HG02623 (cell line): ENCODE measurements at regions not wholly inside any gene's neighbourhood (a gene's known extent, or its start where the extent isn't known, plus 50 kb on each side); places are given as distances from the start of the nearest gene placed in this dataset.

Source experiments
- ATAC-seq: cut with Tn5 transposase; IDR thresholded peaks from one replicate; pipeline ENCODE4 v1.9.1; 2021; ENCODE audit warnings: moderate library complexity; ENCODE audit not compliant: unreplicated experiment

- ATAC-seq = no peak
These were observed 84.7 kb upstream of the IRF2BP2 start for GRCh38 chr1:234694661-234695060.

GRCh38 chr1:234692966-234693580, 83.1 kb upstream of the IRF2BP2 start:
- ATAC-seq = no peak

GRCh38 chr1:234691567-234691966, 81.6 kb upstream of the IRF2BP2 start:
- ATAC-seq = no peak

- ATAC-seq = no peak
These were observed 80.9 kb upstream of the IRF2BP2 start for GRCh38 chr1:234690872-234691271.

GRCh38 chr1:234689236-234689635, 79.3 kb upstream of the IRF2BP2 start:
- ATAC-seq = no peak

- no peak for ATAC-seq
These were observed 77.0 kb upstream of the IRF2BP2 start for GRCh38 chr1:234687011-234687410.

GRCh38 chr1:234686035-234686434, 76.1 kb upstream of the IRF2BP2 start:
- ATAC-seq = no peak

GRCh38 chr1:234684856-234685255, 74.9 kb upstream of the IRF2BP2 start:
- ATAC-seq = no peak

GRCh38 chr1:234683861-234684632, 74.1 kb upstream of the IRF2BP2 start:
- ATAC-seq = no peak

GRCh38 chr1:234683127-234683860, 73.3 kb upstream of the IRF2BP2 start:
- ATAC-seq = no peak

GRCh38 chr1:234681990-234682389, 72.0 kb upstream of the IRF2BP2 start:
- ATAC-seq = no peak

- ATAC-seq = no peak
These were observed 71.1 kb upstream of the IRF2BP2 start for GRCh38 chr1:234681065-234681464.

- no peak for ATAC-seq
These were observed 70.4 kb upstream of the IRF2BP2 start for GRCh38 chr1:234680331-234680904.

- peak; percentile 93 for ATAC-seq
These were observed 66.2 kb upstream of the IRF2BP2 start for GRCh38 chr1:234676103-234676594.

- no peak for ATAC-seq
These were observed 65.6 kb upstream of the IRF2BP2 start for GRCh38 chr1:234675572-234675971.

GRCh38 chr1:234675006-234675405, 65.0 kb upstream of the IRF2BP2 start:
- no peak for ATAC-seq

- no peak for ATAC-seq
These were observed 64.3 kb upstream of the IRF2BP2 start for GRCh38 chr1:234674218-234674815.

- no peak for ATAC-seq
These were observed 62.6 kb upstream of the IRF2BP2 start for GRCh38 chr1:234672349-234673135.

- ATAC-seq = no peak
These were observed 61.1 kb upstream of the IRF2BP2 start for GRCh38 chr1:234670967-234671626.

- no peak for ATAC-seq
These were observed 59.5 kb upstream of the IRF2BP2 start for GRCh38 chr1:234669499-234669898.
